Right ventricle myocardium inferior (tissue), 1 donor: ENCODE measurements at regions not wholly inside any gene's neighbourhood (a gene's known extent, or its start where the extent isn't known, plus 50 kb on each side); places are given as distances from the start of the nearest gene placed in this dataset.

Experiments used
- ATAC-seq: fragments of 200-7000 bp; cut with Tn5 transposase; one replicate; pipeline ENCODE4 v1.9.1; 2020; ENCODE audit warnings: mild to moderate bottlenecking, moderate library complexity
- DNase-seq: peaks from one replicate; pipeline ENCODE4 v3.0.0; 2021; ENCODE audit errors: missing footprints
- intact Hi-C: fragments of 100-400 bp; cut with DNase I; formaldehyde crosslinking; loops from one replicate; pipeline ENCODE4 v1.11.0; 2022
- donor health status: DM: no; HTN: yes; CAD: no; lungs with severe emphysema.

- DNase-seq (no peak), ATAC-seq (no peak)
- intact Hi-C loops, result loop anchor here (10.0 kb wide), 1 partner anchor 88 kb away; the partner anchor contains the start of gene SFRP4
Observed at GRCh38 chr7:38002689-38003088, 82.2 kb downstream of the EPDR1 start.

- no peak for ATAC-seq
- intact Hi-C loops, result loop anchor here (10.0 kb wide), 1 partner anchor 92 kb away; the partner anchor contains the start of gene SFRP4
- DNase-seq, result no peak
Observed at GRCh38 chr7:38006559-38006958, 86.1 kb downstream of the EPDR1 start.

GRCh38 chr7:38007096-38007495 is 86.7 kb downstream of the EPDR1 start:
- DNase-seq, result no peak
- intact Hi-C loops, result loop anchor here (10.0 kb wide), 1 partner anchor 92 kb away; the partner anchor contains the start of gene SFRP4
- no peak for ATAC-seq

GRCh38 chr7:38013246-38013645 is 92.8 kb downstream of the EPDR1 start:
- DNase-seq (no peak), ATAC-seq (no peak)
- intact Hi-C loops, result no loop called here

- ATAC-seq (no peak), DNase-seq (no peak)
- intact Hi-C loops, result no loop called here
Observed at GRCh38 chr7:38016567-38016966, 96.1 kb downstream of the EPDR1 start.

GRCh38 chr7:38017320-38017719 is 96.9 kb downstream of the EPDR1 start:
- ATAC-seq, result no peak
- no peak for DNase-seq
- intact Hi-C loops, result no loop called here

GRCh38 chr7:38020121-38020785 is 99.8 kb downstream of the EPDR1 start:
- intact Hi-C loops, result no loop called here

GRCh38 chr7:38021892-38022291 is 101.5 kb downstream of the EPDR1 start:
- intact Hi-C loops, result no loop called here
- no peak for ATAC-seq
- DNase-seq, result no peak

More at GRCh38 chr7:38020121-38020785, 99.8 kb downstream of the EPDR1 start:
- ATAC-seq (no peak), DNase-seq (no peak)

- ATAC-seq, result no peak
- intact Hi-C loops, result no loop called here
Observed at GRCh38 chr7:38025815-38026214, 105.4 kb downstream of the EPDR1 start.

GRCh38 chr7:38027884-38028455 is 107.5 kb downstream of the EPDR1 start:
- ATAC-seq, result no peak
- DNase-seq, result no peak
- intact Hi-C loops, result no loop called here

More at GRCh38 chr7:38025815-38026214, 105.4 kb downstream of the EPDR1 start:
- DNase-seq, result no peak

- no peak for DNase-seq
- intact Hi-C loops, result no loop called here
Observed at GRCh38 chr7:38034062-38034908, 113.8 kb downstream of the EPDR1 start.

GRCh38 chr7:38040831-38041230 is 120.4 kb downstream of the EPDR1 start:
- DNase-seq (no peak), ATAC-seq (no peak)
- intact Hi-C loops, result no loop called here

More at GRCh38 chr7:38034062-38034908, 113.8 kb downstream of the EPDR1 start:
- no peak for ATAC-seq

- ATAC-seq, result no peak
- DNase-seq, result no peak
- intact Hi-C loops, result no loop called here
Observed at GRCh38 chr7:38049679-38050078, 128.4 kb upstream of the STARD3NL start.

- ATAC-seq, result no peak
- no peak for DNase-seq
- intact Hi-C loops, result no loop called here
Observed at GRCh38 chr7:38051311-38051710, 126.7 kb upstream of the STARD3NL start.

- DNase-seq, result no peak
- intact Hi-C loops, result no loop called here
- no peak for ATAC-seq
Observed at GRCh38 chr7:38051786-38052185, 126.3 kb upstream of the STARD3NL start.

- intact Hi-C loops, result no loop called here
- DNase-seq (no peak), ATAC-seq (no peak)
Observed at GRCh38 chr7:38052786-38053185, 125.3 kb upstream of the STARD3NL start.

- intact Hi-C loops, result no loop called here
- ATAC-seq (no peak), DNase-seq (no peak)
Observed at GRCh38 chr7:38054199-38054598, 123.8 kb upstream of the STARD3NL start.

- intact Hi-C loops, result no loop called here
- ATAC-seq (no peak), DNase-seq (no peak)
Observed at GRCh38 chr7:38057829-38058228, 120.2 kb upstream of the STARD3NL start.

GRCh38 chr7:38060116-38060515 is 117.9 kb upstream of the STARD3NL start:
- no peak for DNase-seq
- intact Hi-C loops, result no loop called here

GRCh38 chr7:38060637-38061036 is 117.4 kb upstream of the STARD3NL start:
- intact Hi-C loops, result no loop called here
- ATAC-seq, result no peak

More at GRCh38 chr7:38060116-38060515, 117.9 kb upstream of the STARD3NL start:
- no peak for ATAC-seq

More at GRCh38 chr7:38060637-38061036, 117.4 kb upstream of the STARD3NL start:
- DNase-seq, result no peak
